A549 (cell line): ENCODE measurements at regions not wholly inside any gene's neighbourhood (a gene's known extent, or its start where the extent isn't known, plus 50 kb on each side); places are given as distances from the start of the nearest gene placed in this dataset.

Experiments
- ATAC-seq, 2 experiments: fragments of 200-7000 bp in 1 of 2; fragments of >200 bp in 1 of 2; cut with Nextera tagmentation in 1 of 2; cut with Tn5 transposase in 1 of 2; 3 replicates each; pipeline versions ENCODE4 v1.8.0 to v1.9.1; 2018 to 2020; ENCODE audit warnings: mild to moderate bottlenecking in 1 of 2, moderate library complexity in 1 of 2
- CTCF ChIA-PET: fragments of 300-600 bp; sonication (Branson Sonifier 250); formaldehyde crosslinking; extraction: SDS; loops from one replicate; lab custom pipeline; 2021; ENCODE audit warnings: antibody characterized with exemption, inconsistent platforms; lab: Yijun Ruan, JAX
- POLR2A ChIA-PET: fragments of 350-600 bp; formaldehyde crosslinking; extraction: SDS; loops from one replicate; lab custom pipeline; 2021; ENCODE audit warnings: antibody characterized with exemption, inconsistent platforms; lab: Yijun Ruan, JAX
- DNase-seq, 2 experiments: peaks; one replicate each; pipeline versions ENCODE4 v3.0.0 to v3.0.0-alpha.2; 2011 to 2016; ENCODE audit warnings: low read depth in 1 of 2, low spot score in 1 of 2
- FAIRE-seq: peaks from 2 replicates; lab custom pipeline; 2011; peaks lifted over from hg19 to GRCh38; lab: Jason Lieb, UNC
- H3K27ac ChIP-seq, 2 experiments: fragments of >200 bp; sonication (Bioruptor Twin); formaldehyde crosslinking; 3 replicates each; pipeline ENCODE4 v1.5.1; 2016 to 2017
- H3K4me1 ChIP-seq: fragments of >200 bp; sonication (Bioruptor Twin); formaldehyde crosslinking; 3 replicates; pipeline ENCODE4 v1.6.1; 2016
- H3K4me2 ChIP-seq: fragments of >200 bp; sonication (Bioruptor Twin); formaldehyde crosslinking; 3 replicates; pipeline ENCODE4 v1.6.1; 2016
- H3K4me3 ChIP-seq: fragments of >200 bp; sonication (Bioruptor Twin); formaldehyde crosslinking; 3 replicates; pipeline ENCODE4 v1.5.1; 2016
- H3K9me3 ChIP-seq: fragments of >200 bp; sonication (Bioruptor Twin); formaldehyde crosslinking; 3 replicates; pipeline ENCODE4 v1.6.1; 2016
- ATOH8 ChIP-seq: fragments of 250-450 bp; sonication (Bioruptor Pico); IDR thresholded peaks from 2 replicates; pipeline ENCODE4 v1.5.0; 2020; ENCODE audit warnings: low read depth, mild to moderate bottlenecking, moderate library complexity
- BCL3 ChIP-seq: fragments of >200 bp; sonication (Bioruptor Twin); formaldehyde crosslinking; IDR thresholded peaks from 3 replicates; pipeline ENCODE4 v1.6.1; 2016
- BHLHE40 ChIP-seq: IDR thresholded peaks from 2 replicates; pipeline ENCODE4 v1.6.1; 2012; ENCODE audit warnings: low read depth, low read length, inconsistent platforms
- CBX8 ChIP-seq: fragments of 200-600 bp; sonication (generic); IDR thresholded peaks from 2 replicates; pipeline ENCODE4 v1.6.1; 2016
- CEBPB ChIP-seq, 2 experiments: fragments of >200 bp in 1 of 2; sonication (Bioruptor Twin) in 1 of 2; formaldehyde crosslinking in 1 of 2; IDR thresholded peaks; 2 replicates each; pipeline ENCODE4 v1.6.1; 2012 to 2016
- CTCF ChIP-seq: fragments of >200 bp; sonication (Bioruptor Twin); formaldehyde crosslinking; IDR thresholded peaks from 3 replicates; pipeline ENCODE4 v1.5.1; 2016
- EHMT2 ChIP-seq: fragments of 200-600 bp; sonication (generic); IDR thresholded peaks from 2 replicates; pipeline ENCODE4 v1.6.1; 2016; ENCODE audit warnings: antibody characterized with exemption, low read depth, mild to moderate bottlenecking, moderate library complexity
- ESRRA ChIP-seq: fragments of 150-350 bp; IDR thresholded peaks from 2 replicates; pipeline ENCODE4 v1.6.1; 2014; ENCODE audit warnings: mild to moderate bottlenecking, low read length, borderline replicate concordance
- FOSL2 ChIP-seq, 2 experiments: fragments of 450-650 bp in 1 of 2; fragments of >200 bp in 1 of 2; sonication (Bioruptor Twin) in 1 of 2; formaldehyde crosslinking; IDR thresholded peaks; 2 replicates each; pipeline versions ENCODE4 v1.5.0 to v1.6.1; 2016 to 2020; ENCODE audit warnings: mild to moderate bottlenecking in 1 of 2, moderate library complexity in 1 of 2
- HEYL ChIP-seq: fragments of 250-450 bp; sonication (Bioruptor Pico); IDR thresholded peaks from 2 replicates; pipeline ENCODE4 v1.8.0; 2021; ENCODE audit warnings: mild to moderate bottlenecking, moderate library complexity
- HOXB5 ChIP-seq: fragments of 250-450 bp; sonication (Bioruptor Pico); IDR thresholded peaks from 2 replicates; pipeline ENCODE4 v1.5.0; 2020; ENCODE audit warnings: mild to moderate bottlenecking, moderate library complexity
- JUNB ChIP-seq: fragments of >200 bp; sonication (Bioruptor Twin); formaldehyde crosslinking; IDR thresholded peaks from 2 replicates; pipeline ENCODE4 v1.6.1; 2016
- MAZ ChIP-seq: fragments of 150-350 bp; IDR thresholded peaks from 2 replicates; pipeline ENCODE4 v1.6.1; 2014; ENCODE audit warnings: antibody characterized with exemption, low read depth, low read length, borderline replicate concordance
- NFE2L2 ChIP-seq: fragments of 150-350 bp; conservative IDR thresholded peaks from 2 replicates; pipeline ENCODE4 v1.6.1; 2014; ENCODE audit warnings: low read length
- NR3C1 ChIP-seq: fragments of >200 bp; sonication (Bioruptor Twin); formaldehyde crosslinking; IDR thresholded peaks from 3 replicates; pipeline ENCODE4 v1.6.1; 2017
- PBX3 ChIP-seq: IDR thresholded peaks from 2 replicates; pipeline ENCODE4 v1.6.1; 2012
- PHF8 ChIP-seq: fragments of 200-600 bp; sonication (generic); IDR thresholded peaks from 2 replicates; pipeline ENCODE4 v1.6.1; 2016; ENCODE audit warnings: low read depth, mild to moderate bottlenecking, antibody characterized with exemption, moderate library complexity, borderline replicate concordance
- POLR2AphosphoS2 ChIP-seq: conservative IDR thresholded peaks from 2 replicates; pipeline ENCODE4 v1.6.1; 2012; ENCODE audit warnings: low read length, improper control_type of control experiment, inconsistent platforms
- RAD21 ChIP-seq, 2 experiments: fragments of >200 bp in 1 of 2; sonication (Bioruptor Twin) in 1 of 2; formaldehyde crosslinking in 1 of 2; IDR thresholded peaks in 1 of 2; conservative IDR thresholded peaks in 1 of 2; 2 replicates in 1 of 2; 3 replicates in 1 of 2; pipeline ENCODE4 v1.6.1; 2012 to 2018; ENCODE audit warnings: inconsistent platforms in 1 of 2
- RCOR1 ChIP-seq: fragments of 150-350 bp; IDR thresholded peaks from 2 replicates; pipeline ENCODE4 v1.6.1; 2014; ENCODE audit warnings: antibody characterized with exemption, low read length, low read depth
- REST ChIP-seq: fragments of 200-600 bp; sonication (generic); IDR thresholded peaks from 2 replicates; pipeline ENCODE4 v1.6.1; 2016; ENCODE audit warnings: antibody characterized with exemption, mild to moderate bottlenecking, moderate library complexity
- RFX5 ChIP-seq: fragments of 450-650 bp; IDR thresholded peaks from 2 replicates; pipeline ENCODE4 v1.7.1; 2014; ENCODE audit warnings: antibody characterized with exemption, mild to moderate bottlenecking, moderate library complexity
- SMC3 ChIP-seq: fragments of >200 bp; sonication (Bioruptor Twin); formaldehyde crosslinking; IDR thresholded peaks from 3 replicates; pipeline ENCODE4 v1.6.1; 2018; ENCODE audit warnings: inconsistent platforms
- TFCP2L1 ChIP-seq: fragments of 250-450 bp; sonication (Bioruptor Pico); IDR thresholded peaks from 2 replicates; pipeline ENCODE4 v1.5.0; 2021; ENCODE audit warnings: mild to moderate bottlenecking
- ZC3H11A ChIP-seq: fragments of 450-650 bp; IDR thresholded peaks from 2 replicates; pipeline ENCODE4 v1.6.1; 2014; ENCODE audit warnings: antibody characterized with exemption, mild to moderate bottlenecking
- ZNF302 ChIP-seq: fragments of 250-450 bp; sonication (Bioruptor Pico); IDR thresholded peaks from 2 replicates; pipeline ENCODE4 v1.9.0; 2021; ENCODE audit warnings: inconsistent platforms, mild to moderate bottlenecking, moderate library complexity
- WGBS: methylation state at CpG from one replicate; pipeline ENCODE4 v1.1.6; 2017; ENCODE audit errors: missing lambda C conversion rate; 5-methylcytosine and 5-hydroxymethylcytosine counted together

- no peak for FAIRE-seq
- no peak for ATAC-seq
- H3K4me1 ChIP-seq: no peaks in the 10 kb centered on the region
- WGBS: 81% methylated on average over 1 of the region's 1 CpG
- no peak for DNase-seq
- ChIA-PET POLR2A (no interaction called here), CTCF (no interaction called here)
- H3K4me2 ChIP-seq: no peak overlapping the region
- no peak overlapping the region for H3K27ac ChIP-seq
- H3K9me3 ChIP-seq: no peaks in the 10 kb centered on the region
- H3K4me3 ChIP-seq: no peak overlapping the region
- TF ChIP-seq REST: no peak
- no peak for TF ChIP-seq PHF8
- TF ChIP-seq PBX3: no peak
- TF ChIP-seq NR3C1: no peak
- TF ChIP-seq CTCF: no peak
- TF ChIP-seq ZC3H11A: no peak
- no peak for TF ChIP-seq TFCP2L1 (CRISPR knock-in tag)
- TF ChIP-seq RCOR1: no peak
- no peak for TF ChIP-seq RFX5
- TF ChIP-seq HEYL (CRISPR knock-in tag): no peak
- TF ChIP-seq ATOH8 (CRISPR knock-in tag): no peak
- no peak for TF ChIP-seq MAZ
- TF ChIP-seq ZNF302 (CRISPR knock-in tag): no peak
Measured at GRCh38 chr4:114087596-114088230, 108.3 kb upstream of the ARSJ start.

GRCh38 chr4:114088481-114088880 is 109.0 kb upstream of the ARSJ start:
- ATAC-seq (no peak), DNase-seq (no peak), FAIRE-seq (no peak)
- Histone ChIP-seq H3K4me3 (no peak overlapping the region), H3K4me1 (no peaks in the 10 kb centered on the region), H3K9me3 (no peaks in the 10 kb centered on the region), H3K27ac (no peak overlapping the region), H3K4me2 (no peak overlapping the region)
- ChIA-PET POLR2A (no interaction called here), CTCF (no interaction called here)
- no peak for TF ChIP-seq SMC3
- TF ChIP-seq RAD21 (conservative IDR thresholded peaks at IDR 0.05 in 1 of 2, IDR thresholded peaks at IDR 0.05 in 1 of 2): no peak
- TF ChIP-seq PHF8: no peak
- no peak for TF ChIP-seq HEYL (CRISPR knock-in tag)
- TF ChIP-seq EHMT2: no peak
- no peak for TF ChIP-seq CEBPB (IDR thresholded peaks at IDR 0.05)
- TF ChIP-seq ZC3H11A: no peak
- TF ChIP-seq CBX8: no peak
- no peak for TF ChIP-seq BCL3
- TF ChIP-seq ESRRA: no peak
- no peak for TF ChIP-seq FOSL2 (IDR thresholded peaks at IDR 0.05)
- no peak for TF ChIP-seq FOSL2 (CRISPR knock-in tag; IDR thresholded peaks at IDR 0.05)
- no peak for TF ChIP-seq NFE2L2
- no peak for TF ChIP-seq JUNB
- no peak for TF ChIP-seq PBX3
- no peak for TF ChIP-seq BHLHE40
- no peak for TF ChIP-seq POLR2AphosphoS2
- no peak for TF ChIP-seq HOXB5 (CRISPR knock-in tag)
